GM12878 (cell line): ENCODE measurements at regions not wholly inside any gene's neighbourhood (a gene's known extent, or its start where the extent isn't known, plus 50 kb on each side); places are given as distances from the start of the nearest gene placed in this dataset.

ENCODE experiments used
- CHD1 ChIP-seq: IDR thresholded peaks from 2 replicates; pipeline ENCODE4 v1.6.1; 2012; ENCODE audit warnings: low read depth, low read length, improper control_type of control experiment
- CREB1 ChIP-seq: IDR thresholded peaks from 2 replicates; pipeline ENCODE4 v1.6.1; 2012; ENCODE audit warnings: low read depth, mild to moderate bottlenecking, inconsistent platforms
- HDAC2 ChIP-seq: fragments of 200-600 bp; sonication (generic); IDR thresholded peaks from 2 replicates; pipeline ENCODE4 v1.6.1; 2017
- NKRF ChIP-seq: fragments of 450-650 bp; conservative IDR thresholded peaks from 2 replicates; pipeline ENCODE4 v1.6.1; 2017; ENCODE audit warnings: mild to moderate bottlenecking, moderate library complexity
- NR2F1 ChIP-seq: fragments of 450-650 bp; conservative IDR thresholded peaks from 2 replicates; pipeline ENCODE4 v1.6.1; 2017; ENCODE audit warnings: mild to moderate bottlenecking
- PML ChIP-seq: IDR thresholded peaks from 2 replicates; pipeline ENCODE4 v1.6.1; 2012; ENCODE audit warnings: low read length, inconsistent platforms
- POLR2AphosphoS2 ChIP-seq: IDR thresholded peaks from 2 replicates; pipeline ENCODE4 v1.6.1; 2011; ENCODE audit warnings: low read depth, mild to moderate bottlenecking, low read length, improper control_type of control experiment, moderate library complexity
- PRDM15 ChIP-seq: fragments of 450-650 bp; formaldehyde crosslinking; IDR thresholded peaks from 2 replicates; pipeline ENCODE4 v1.4.0; 2020; ENCODE audit warnings: mild to moderate bottlenecking, moderate library complexity
- RBBP5 ChIP-seq: fragments of 200-600 bp; sonication (generic); conservative IDR thresholded peaks from 2 replicates; pipeline ENCODE4 v1.6.1; 2016
- SKIL ChIP-seq: fragments of 450-650 bp; IDR thresholded peaks from 2 replicates; pipeline ENCODE4 v1.6.1; 2017; ENCODE audit warnings: mild to moderate bottlenecking, low read depth, inconsistent platforms; ENCODE audit not compliant: poor library complexity, severe bottlenecking
- SP1 ChIP-seq: IDR thresholded peaks from one replicate; pipeline ENCODE4 v1.6.1; 2011; ENCODE audit warnings: low read depth, low read length
- SREBF2 ChIP-seq: IDR thresholded peaks from 2 replicates; pipeline ENCODE4 v1.6.1; 2012; ENCODE audit warnings: mild to moderate bottlenecking, low read length
- TCF3 ChIP-seq: IDR thresholded peaks from 2 replicates; pipeline ENCODE4 v1.6.1; 2012; ENCODE audit warnings: low read depth, mild to moderate bottlenecking, low read length, borderline replicate concordance; ENCODE audit not compliant: insufficient read depth

- no peak for TF ChIP-seq SKIL
- no peak for TF ChIP-seq NR2F1
- TF ChIP-seq CHD1, result no peak
- TF ChIP-seq PML, result no peak
- TF ChIP-seq PRDM15 (CRISPR knock-in tag), result no peak
- TF ChIP-seq RBBP5, result no peak
- TF ChIP-seq HDAC2, result no peak
- no peak for TF ChIP-seq TCF3
- no peak for TF ChIP-seq CREB1
- no peak for TF ChIP-seq SP1
- TF ChIP-seq POLR2AphosphoS2, result no peak
- no peak for TF ChIP-seq NKRF
- TF ChIP-seq SREBF2, result no peak
Measured at GRCh38 chr22:48863965-48864528, 963.6 kb downstream of the BRD1 start (continued).
